SK-N-SH (cell line): ENCODE measurements at regions not wholly inside any gene's neighbourhood (a gene's known extent, or its start where the extent isn't known, plus 50 kb on each side); places are given as distances from the start of the nearest gene placed in this dataset.

Experiments used
- CTCF ChIA-PET: fragments of 300-600, 350-600 bp; formaldehyde crosslinking; extraction: SDS; loops from one replicate; lab custom pipeline; 2021; lab: Yijun Ruan, JAX
- POLR2A ChIA-PET: fragments of 350-600 bp; sonication (Branson Sonifier 250); formaldehyde crosslinking; extraction: SDS; loops from one replicate; lab custom pipeline; 2020; ENCODE audit warnings: antibody characterized with exemption, inconsistent platforms; lab: Yijun Ruan, JAX
- DNase-seq: peaks from one replicate; pipeline ENCODE4 v3.0.0; 2012
- H2AFZ ChIP-seq: fragments of 200-600 bp; sonication (generic); 2 replicates; pipeline ENCODE4 v1.8.1; 2016; ENCODE audit warnings: antibody characterized with exemption, mild to moderate bottlenecking, low read depth
- H3F3A ChIP-seq: fragments of 200-600 bp; sonication (generic); replicated peaks from 2 replicates; pipeline ENCODE3; 2016; ENCODE audit warnings: antibody characterized with exemption, mild to moderate bottlenecking; ENCODE audit not compliant: insufficient read depth
- H3K27ac ChIP-seq, 2 experiments: fragments of 200-500 bp in 1 of 2; fragments of 200-600 bp in 1 of 2; sonication (Bioruptor generic) in 1 of 2; sonication (generic), shearing (Covaris generic) in 1 of 2; 2 replicates each; pipeline versions ENCODE4 v1.5.1 to v1.6.1; 2014 to 2016; ENCODE audit warnings: low read depth in 2 of 2, inconsistent platforms in 1 of 2, low read length in 1 of 2, mild to moderate bottlenecking in 1 of 2, mixed read lengths in 1 of 2
- H3K27me3 ChIP-seq: fragments of 200-600 bp; sonication (generic), shearing (Covaris generic); 2 replicates; pipeline ENCODE4 v1.6.1; 2016; ENCODE audit warnings: mixed run types; ENCODE audit not compliant: insufficient read depth
- H3K36me3 ChIP-seq, 2 experiments: fragments of 200-500 bp in 1 of 2; fragments of 200-600 bp in 1 of 2; sonication (Bioruptor generic) in 1 of 2; sonication (generic) in 1 of 2; replicated peaks in 1 of 2; 2 replicates each; pipeline versions ENCODE3 to v1.5.1; 2014 to 2016; ENCODE audit warnings: low read length in 1 of 2, mild to moderate bottlenecking in 1 of 2; ENCODE audit not compliant: insufficient read depth in 2 of 2, control insufficient read depth in 1 of 2
- H3K4me1 ChIP-seq, 2 experiments: fragments of 200-500 bp in 1 of 2; fragments of 200-600 bp in 1 of 2; sonication (Bioruptor generic) in 1 of 2; sonication (generic), shearing (Covaris generic) in 1 of 2; 2 replicates each; pipeline versions ENCODE4 v1.5.1 to v1.6.1; 2014 to 2016; ENCODE audit warnings: low read depth in 1 of 2, low read length in 1 of 2, mixed run types in 1 of 2; ENCODE audit not compliant: insufficient read depth in 2 of 2, control insufficient read depth in 1 of 2
- H3K4me2 ChIP-seq: fragments of 200-600 bp; sonication (generic), shearing (Covaris generic); 2 replicates; pipeline ENCODE4 v1.6.1; 2017; ENCODE audit warnings: mixed run types
- H3K4me3 ChIP-seq, 2 experiments: fragments of 200-500 bp in 1 of 2; fragments of 200-600 bp in 1 of 2; sonication (Bioruptor generic) in 1 of 2; sonication (generic), shearing (Covaris generic) in 1 of 2; 2 replicates each; pipeline versions ENCODE4 v1.5.1 to v1.8.1; 2014 to 2016; ENCODE audit warnings: low read depth in 2 of 2, inconsistent platforms in 1 of 2, low read length in 1 of 2, mild to moderate bottlenecking in 1 of 2, mixed read lengths in 1 of 2, moderate library complexity in 1 of 2
- H3K79me2 ChIP-seq: fragments of 200-600 bp; sonication (generic); 2 replicates; pipeline ENCODE4 v1.8.1; 2017; ENCODE audit warnings: mild to moderate bottlenecking; ENCODE audit not compliant: insufficient read depth
- H3K9ac ChIP-seq: fragments of 200-600 bp; sonication (generic); 2 replicates; pipeline ENCODE4 v1.6.1; 2017; ENCODE audit warnings: mixed run types
- H3K9me2 ChIP-seq: fragments of 200-600 bp; sonication (generic); 2 replicates; pipeline ENCODE4 v1.6.1; 2017; ENCODE audit warnings: mixed run types
- H3K9me3 ChIP-seq: fragments of 200-600 bp; sonication (generic); 2 replicates; pipeline ENCODE4 v1.6.1; 2017; ENCODE audit warnings: mixed run types, mild to moderate bottlenecking, moderate library complexity
- H4K20me1 ChIP-seq: fragments of 200-600 bp; sonication (generic); 2 replicates; pipeline ENCODE4 v1.6.1; 2017; ENCODE audit warnings: mild to moderate bottlenecking, mixed run types; ENCODE audit not compliant: insufficient read depth
- ELF1 ChIP-seq: IDR thresholded peaks from 2 replicates; pipeline ENCODE4 v1.4.0; 2012
- EP300 ChIP-seq, 2 experiments: IDR thresholded peaks; 2 replicates each; pipeline versions ENCODE4 v1.4.0 to v1.6.1; 2012; ENCODE audit warnings: borderline replicate concordance in 1 of 2, low read depth in 1 of 2, low read length in 1 of 2
- EZH2phosphoT487 ChIP-seq: fragments of 200-600 bp; sonication (generic); IDR thresholded peaks from 2 replicates; pipeline ENCODE4 v1.6.1; 2017; ENCODE audit warnings: low read depth, mixed run types, mild to moderate bottlenecking, antibody characterized with exemption, moderate library complexity, borderline replicate concordance
- FOSL2 ChIP-seq: IDR thresholded peaks from 2 replicates; pipeline ENCODE4 v1.4.0; 2012; ENCODE audit warnings: low read depth, mild to moderate bottlenecking, moderate library complexity, borderline replicate concordance
- FOXJ3 ChIP-seq: sonication (generic); formaldehyde crosslinking; IDR thresholded peaks from 2 replicates; pipeline ENCODE4 v1.5.1; 2020; ENCODE audit warnings: mild to moderate bottlenecking, missing genetic modification reagents
- GABPA ChIP-seq: IDR thresholded peaks from 2 replicates; pipeline ENCODE4 v1.4.0; 2012; ENCODE audit warnings: low read depth, mild to moderate bottlenecking
- JUND ChIP-seq: IDR thresholded peaks from 2 replicates; pipeline ENCODE4 v1.4.0; 2012
- MXI1 ChIP-seq: IDR thresholded peaks from 2 replicates; pipeline ENCODE4 v1.6.1; 2012; ENCODE audit warnings: mild to moderate bottlenecking, low read depth, low read length, improper control_type of control experiment
- NRF1 ChIP-seq: IDR thresholded peaks from 2 replicates; pipeline ENCODE4 v1.6.1; 2012; ENCODE audit warnings: low read depth, mild to moderate bottlenecking, low read length
- POLR2AphosphoS5 ChIP-seq: IDR thresholded peaks from 2 replicates; pipeline ENCODE4 v1.6.1; 2012; ENCODE audit warnings: low read depth, low read length
- RAD21 ChIP-seq: IDR thresholded peaks from 2 replicates; pipeline ENCODE4 v1.6.1; 2012; ENCODE audit warnings: mild to moderate bottlenecking, low read length
- RXRA ChIP-seq: IDR thresholded peaks from 2 replicates; pipeline ENCODE4 v1.4.0; 2012; ENCODE audit warnings: low read depth, mild to moderate bottlenecking, borderline replicate concordance
- SMC3 ChIP-seq: IDR thresholded peaks from 2 replicates; pipeline ENCODE4 v1.6.1; 2012; ENCODE audit warnings: low read depth, low read length, improper control_type of control experiment
- TCF12 ChIP-seq: IDR thresholded peaks from 2 replicates; pipeline ENCODE4 v1.4.0; 2012
- TEAD4 ChIP-seq: IDR thresholded peaks from 2 replicates; pipeline ENCODE4 v1.4.0; 2012; ENCODE audit warnings: mild to moderate bottlenecking, borderline replicate concordance; ENCODE audit not compliant: insufficient read depth
- WGBS: methylation state at CpG from one replicate; pipeline ENCODE4 v1.1.6; 2017; ENCODE audit warnings: low lambda C conversion rate; 5-methylcytosine and 5-hydroxymethylcytosine counted together
- TF ChIP-seq, protein P1 (sequence below): IDR thresholded peaks from 2 replicates; pipeline ENCODE4 v1.4.0; 2012; ENCODE audit warnings: low read depth, borderline replicate concordance
- TF ChIP-seq, protein P2 (sequence below): IDR thresholded peaks from 2 replicates; pipeline ENCODE4 v1.4.0; 2012; ENCODE audit warnings: low read depth
- TF ChIP-seq, protein P3 (sequence below): IDR thresholded peaks from 2 replicates; pipeline ENCODE4 v1.4.0; 2012; ENCODE audit warnings: low read depth, borderline replicate concordance
- TF ChIP-seq, protein P4 (sequence below): IDR thresholded peaks from 2 replicates; pipeline ENCODE4; 2012

DNA sequence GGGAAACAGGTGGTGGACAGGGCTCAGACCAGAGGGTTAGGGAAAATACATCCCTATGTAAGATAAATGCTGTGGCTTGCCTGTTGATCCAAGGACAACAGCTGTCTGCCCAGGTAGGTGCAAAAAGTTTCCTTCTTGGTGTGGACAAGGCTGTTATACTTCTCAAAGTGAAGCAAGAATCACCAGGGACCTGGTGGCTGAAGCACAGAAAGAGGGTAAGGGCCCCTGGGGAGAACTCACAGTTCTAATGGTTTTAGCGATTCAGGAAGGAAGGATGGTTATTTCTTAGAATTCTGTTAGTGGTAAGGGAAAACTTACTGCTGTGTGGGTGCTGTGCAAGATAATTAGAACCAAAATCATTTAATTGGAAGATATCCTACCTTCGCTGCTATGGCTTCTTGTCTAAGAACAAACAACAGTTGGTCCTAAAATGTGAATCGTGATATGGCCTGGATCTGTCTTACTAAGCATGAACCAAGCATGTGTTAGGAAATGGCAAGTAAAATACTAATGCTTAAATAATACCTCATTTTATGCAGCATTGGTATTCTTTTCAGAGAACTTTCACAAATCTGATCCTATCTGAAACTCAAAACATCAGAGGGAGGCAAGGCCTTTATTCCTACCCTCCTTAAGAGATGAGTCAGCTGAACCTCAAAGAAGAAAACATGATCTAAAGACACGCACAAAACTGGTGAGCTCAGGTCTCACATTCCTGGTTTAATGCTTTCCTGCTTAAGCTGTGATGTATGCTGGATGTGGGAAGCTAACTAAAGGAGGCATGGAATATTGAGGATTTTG, 159.2 kb upstream of the THUMPD2 start:
- DNase-seq = no peak
- no peaks in the 10 kb centered on the region for H3F3A ChIP-seq
- H3K36me3 ChIP-seq = no peaks in the 10 kb centered on the region
- TF ChIP-seq TCF12 (peak; percentile 42; the same call in 1 of the 2 replicates), RXRA (no peak), JUND (0 out of 2 replicates have a peak, but pooled peaks have one; percentile 35), EP300 (IDR thresholded peaks at IDR 0.05; ENCODE audit: borderline replicate concordance in 1 of 2, low read depth in 1 of 2, low read length in 1 of 2) (peak in 1 of 2 experiments; percentile 8; a peak in 1 of 4 replicates), FOSL2 (peak; percentile 52; the same call in 1 of the 2 replicates)
- TF ChIP-seq, all 33 proteins: peak for 4
- Histone ChIP-seq H3K4me3 (no peak overlapping the region), H3K9ac (0 out of 2 replicates have a peak overlapping the region, but pooled peaks have one; percentile 2), H3K27me3 (no peaks in the 10 kb centered on the region), H3K79me2 (no peaks in the 10 kb centered on the region), H3K4me2 (0 out of 2 replicates have a peak overlapping the region, but pooled peaks have one; percentile 3), H3K9me2 (no peaks in the 10 kb centered on the region), H3K4me1 (peaks cover 0 to 12% of the 10 kb centered on the region in 2 experiments; a peak in 2 of 4 replicates), H3K9me3 (no peaks in the 10 kb centered on the region), H2AFZ (no peak overlapping the region; the same call in 1 of the 2 replicates), H4K20me1 (no peaks in the 10 kb centered on the region), H3K27ac (peak overlapping the region in 1 of 2 experiments; percentile 39; a peak in 2 of 4 replicates)
- CTCF ChIA-PET = interaction anchor here (0.5 to 1.4 kb wide), 4 partner anchors 11 to 1845 kb away, joined by 3 read pairs; no protein-coding TSS in a partner anchor
- POLR2A ChIA-PET = no interaction called here
- 68% methylated on average over 4 of the region's 4 CpGs for WGBS

DNA sequence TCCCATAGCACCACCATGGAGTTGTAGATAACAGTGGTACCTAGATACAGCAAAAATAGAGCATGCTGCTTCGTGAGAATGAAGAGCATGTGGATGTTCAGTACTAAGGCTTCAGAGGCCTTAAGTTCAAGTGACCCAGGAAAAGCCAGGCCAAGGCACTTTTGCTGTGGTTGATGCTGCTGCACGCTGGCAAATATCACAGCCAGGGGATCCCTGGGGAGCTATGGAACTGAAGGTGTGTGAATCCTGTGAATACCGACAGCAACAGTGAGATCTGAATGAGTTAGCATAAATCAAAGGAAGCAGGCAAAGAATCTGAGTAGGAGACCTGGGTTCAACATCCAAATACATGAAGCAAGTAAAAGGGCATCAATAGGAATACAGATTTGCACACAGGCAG, 158.6 kb upstream of the THUMPD2 start:
- Histone ChIP-seq H3K27me3 (no peaks in the 10 kb centered on the region), H3K36me3 (no peaks in the 10 kb centered on the region), H3K9ac (0 out of 2 replicates have a peak overlapping the region, but pooled peaks have one; percentile 2), H3K9me3 (no peaks in the 10 kb centered on the region), H3F3A (no peaks in the 10 kb centered on the region), H3K27ac (peak overlapping the region in 1 of 2 experiments; percentile 39; a peak in 1 of 4 replicates), H3K4me1 (peaks cover 0 to 12% of the 10 kb centered on the region in 2 experiments; a peak in 2 of 4 replicates), H3K79me2 (no peaks in the 10 kb centered on the region), H2AFZ (no peak overlapping the region), H3K4me2 (0 out of 2 replicates have a peak overlapping the region, but pooled peaks have one; percentile 3), H3K9me2 (no peaks in the 10 kb centered on the region), H4K20me1 (no peaks in the 10 kb centered on the region), H3K4me3 (no peak overlapping the region)
- DNase-seq = no peak
- WGBS = 63% methylated on average over 3 of the region's 3 CpGs
- POLR2A ChIA-PET = no interaction called here
- TF ChIP-seq RXRA (no peak), RAD21 (no peak), TEAD4 (no peak), FOXJ3 (no peak), TCF12 (no peak), POLR2AphosphoS5 (no peak), ELF1 (no peak), EZH2phosphoT487 (no peak), MXI1 (no peak), GABPA (no peak), SMC3 (no peak), NRF1 (no peak)
- TF ChIP-seq, protein P1, sequence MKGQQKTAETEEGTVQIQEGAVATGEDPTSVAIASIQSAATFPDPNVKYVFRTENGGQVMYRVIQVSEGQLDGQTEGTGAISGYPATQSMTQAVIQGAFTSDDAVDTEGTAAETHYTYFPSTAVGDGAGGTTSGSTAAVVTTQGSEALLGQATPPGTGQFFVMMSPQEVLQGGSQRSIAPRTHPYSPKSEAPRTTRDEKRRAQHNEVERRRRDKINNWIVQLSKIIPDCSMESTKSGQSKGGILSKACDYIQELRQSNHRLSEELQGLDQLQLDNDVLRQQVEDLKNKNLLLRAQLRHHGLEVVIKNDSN = no peak
- TF ChIP-seq, protein P2, sequence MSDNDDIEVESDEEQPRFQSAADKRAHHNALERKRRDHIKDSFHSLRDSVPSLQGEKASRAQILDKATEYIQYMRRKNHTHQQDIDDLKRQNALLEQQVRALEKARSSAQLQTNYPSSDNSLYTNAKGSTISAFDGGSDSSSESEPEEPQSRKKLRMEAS = no peak
- TF ChIP-seq, protein P3, sequence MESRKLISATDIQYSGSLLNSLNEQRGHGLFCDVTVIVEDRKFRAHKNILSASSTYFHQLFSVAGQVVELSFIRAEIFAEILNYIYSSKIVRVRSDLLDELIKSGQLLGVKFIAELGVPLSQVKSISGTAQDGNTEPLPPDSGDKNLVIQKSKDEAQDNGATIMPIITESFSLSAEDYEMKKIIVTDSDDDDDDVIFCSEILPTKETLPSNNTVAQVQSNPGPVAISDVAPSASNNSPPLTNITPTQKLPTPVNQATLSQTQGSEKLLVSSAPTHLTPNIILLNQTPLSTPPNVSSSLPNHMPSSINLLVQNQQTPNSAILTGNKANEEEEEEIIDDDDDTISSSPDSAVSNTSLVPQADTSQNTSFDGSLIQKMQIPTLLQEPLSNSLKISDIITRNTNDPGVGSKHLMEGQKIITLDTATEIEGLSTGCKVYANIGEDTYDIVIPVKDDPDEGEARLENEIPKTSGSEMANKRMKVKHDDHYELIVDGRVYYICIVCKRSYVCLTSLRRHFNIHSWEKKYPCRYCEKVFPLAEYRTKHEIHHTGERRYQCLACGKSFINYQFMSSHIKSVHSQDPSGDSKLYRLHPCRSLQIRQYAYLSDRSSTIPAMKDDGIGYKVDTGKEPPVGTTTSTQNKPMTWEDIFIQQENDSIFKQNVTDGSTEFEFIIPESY = no peak
- TF ChIP-seq, protein P4, sequence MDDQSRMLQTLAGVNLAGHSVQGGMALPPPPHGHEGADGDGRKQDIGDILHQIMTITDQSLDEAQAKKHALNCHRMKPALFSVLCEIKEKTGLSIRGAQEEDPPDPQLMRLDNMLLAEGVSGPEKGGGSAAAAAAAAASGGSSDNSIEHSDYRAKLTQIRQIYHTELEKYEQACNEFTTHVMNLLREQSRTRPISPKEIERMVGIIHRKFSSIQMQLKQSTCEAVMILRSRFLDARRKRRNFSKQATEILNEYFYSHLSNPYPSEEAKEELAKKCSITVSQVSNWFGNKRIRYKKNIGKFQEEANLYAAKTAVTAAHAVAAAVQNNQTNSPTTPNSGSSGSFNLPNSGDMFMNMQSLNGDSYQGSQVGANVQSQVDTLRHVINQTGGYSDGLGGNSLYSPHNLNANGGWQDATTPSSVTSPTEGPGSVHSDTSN = no peak
- CTCF ChIA-PET = interaction anchor here (1.4 kb wide), 1 partner anchor 1845 kb away, joined by 3 read pairs; no protein-coding TSS in a partner anchor
